Endodermal cell (in vitro differentiated cells): ENCODE measurements at regions not wholly inside any gene's neighbourhood (a gene's known extent, or its start where the extent isn't known, plus 50 kb on each side); places are given as distances from the start of the nearest gene placed in this dataset.

Source experiments
- DNase-seq: peaks from one replicate; pipeline ENCODE4 v3.0.0-alpha.2; 2017
- H3K27ac ChIP-seq: 2 replicates; pipeline ENCODE4 v1.5.1; 2013; ENCODE audit warnings: mild to moderate bottlenecking, low read depth, low read length, moderate library complexity
- H3K27me3 ChIP-seq: 2 replicates; pipeline ENCODE4 v1.6.1; 2013; ENCODE audit warnings: mild to moderate bottlenecking, low read length, moderate library complexity; ENCODE audit not compliant: insufficient read depth, control insufficient read depth, poor library complexity, severe bottlenecking
- H3K36me3 ChIP-seq: 2 replicates; pipeline ENCODE4 v1.7.0; 2013; ENCODE audit warnings: mild to moderate bottlenecking, low read length, moderate library complexity; ENCODE audit not compliant: control insufficient read depth, insufficient read depth
- H3K4me1 ChIP-seq: one replicate; pipeline ENCODE4 v1.7.0; 2013; ENCODE audit warnings: low read length; ENCODE audit not compliant: control insufficient read depth, insufficient read depth
- H3K4me3 ChIP-seq: 2 replicates; pipeline ENCODE4 v1.5.1; 2013; ENCODE audit warnings: mild to moderate bottlenecking, low read length, moderate library complexity
- H3K9ac ChIP-seq: 2 replicates; pipeline ENCODE4 v1.6.1; 2013; ENCODE audit warnings: mild to moderate bottlenecking, low read length, moderate library complexity; ENCODE audit not compliant: poor library complexity, severe bottlenecking; ENCODE audit errors: extremely low read depth
- H3K9me3 ChIP-seq: 2 replicates; pipeline ENCODE4 v1.6.1; 2013; ENCODE audit warnings: mild to moderate bottlenecking, low read length, moderate library complexity; ENCODE audit not compliant: control insufficient read depth
- H3K27ac Mint-ChIP-seq: 2 replicates; pipeline ENCODE4 v1.8.0; 2020; ENCODE audit warnings: mixed read lengths
- H3K27me3 Mint-ChIP-seq: 2 replicates; pipeline ENCODE4 v1.8.0; 2021; ENCODE audit warnings: mild to moderate bottlenecking, mixed read lengths; ENCODE audit not compliant: insufficient read depth
- H3K36me3 Mint-ChIP-seq: 2 replicates; pipeline ENCODE4 v1.8.0; 2020; ENCODE audit warnings: low read depth, mixed read lengths
- H3K4me1 Mint-ChIP-seq: 2 replicates; pipeline ENCODE4 v1.8.0; 2020; ENCODE audit warnings: mixed read lengths
- H3K4me3 Mint-ChIP-seq: 2 replicates; pipeline ENCODE4 v1.8.0; 2020; ENCODE audit warnings: mild to moderate bottlenecking, moderate library complexity, mixed read lengths
- H3K9me3 Mint-ChIP-seq: 2 replicates; pipeline ENCODE4 v1.8.0; 2020; ENCODE audit warnings: mild to moderate bottlenecking, mixed read lengths
- CTCF ChIP-seq: fragments of 200-600 bp; sonication (generic); conservative IDR thresholded peaks from 2 replicates; pipeline ENCODE4 v1.5.0; 2021; ENCODE audit warnings: antibody characterized with exemption, mild to moderate bottlenecking
- WGBS, 2 experiments: methylation state at CpG; one replicate each; pipeline versions ENCODE4 v1.1.5 to v1.1.7; 2013; ENCODE audit warnings: missing lambda C conversion rate in 2 of 2, mixed read lengths in 1 of 2; ENCODE audit not compliant: insufficient coverage in 1 of 2, insufficient read length in 1 of 2; 5-methylcytosine and 5-hydroxymethylcytosine counted together

GRCh38 chr7:131047651-131048304 lies 279.9 kb upstream of the MKLN1 start:
- no peak overlapping the region for H3K4me3 Mint-ChIP-seq
- Histone ChIP-seq H3K27me3 (no peaks in the 10 kb centered on the region), H3K4me3 (no peak overlapping the region), H3K27ac (no peak overlapping the region), H3K36me3 (no peaks in the 10 kb centered on the region), H3K9me3 (peaks cover 6% of the 10 kb centered on the region), H3K9ac (no peak overlapping the region), H3K4me1 (no peaks in the 10 kb centered on the region)
- H3K27ac Mint-ChIP-seq: no peak overlapping the region
- H3K4me1 Mint-ChIP-seq: peaks cover 12% of the 10 kb centered on the region
- no peak for TF ChIP-seq CTCF
- H3K9me3 Mint-ChIP-seq: peaks cover 9% of the 10 kb centered on the region
- DNase-seq: no peak
- WGBS, 2 experiments: 100% methylated on average over 1 to 2 of the region's 2 CpGs
- no peaks in the 10 kb centered on the region for H3K27me3 Mint-ChIP-seq
- peaks cover 10% of the 10 kb centered on the region for H3K36me3 Mint-ChIP-seq

- no peak overlapping the region for H3K9ac ChIP-seq
- Mint-ChIP-seq H3K4me3 (no peak overlapping the region), H3K4me1 (peaks cover 12% of the 10 kb centered on the region), H3K36me3 (peaks cover 3% of the 10 kb centered on the region), H3K27me3 (no peaks in the 10 kb centered on the region), H3K27ac (no peak overlapping the region), H3K9me3 (peaks cover 1% of the 10 kb centered on the region)
- WGBS, 2 experiments: 88% methylated on average over 1 to 2 of the region's 2 CpGs
- H3K9me3 ChIP-seq: no peaks in the 10 kb centered on the region
- no peaks in the 10 kb centered on the region for H3K36me3 ChIP-seq
- no peaks in the 10 kb centered on the region for H3K27me3 ChIP-seq
- no peak overlapping the region for H3K27ac ChIP-seq
- no peak for TF ChIP-seq CTCF
- no peak overlapping the region for H3K4me3 ChIP-seq
- H3K4me1 ChIP-seq: no peaks in the 10 kb centered on the region
- no peak for DNase-seq
Measured at GRCh38 chr7:131051304-131051703, 276.4 kb upstream of the MKLN1 start.

GRCh38 chr7:131052285-131052904 lies 275.3 kb upstream of the MKLN1 start:
- Mint-ChIP-seq H3K36me3 (peaks cover 8% of the 10 kb centered on the region), H3K4me3 (no peak overlapping the region), H3K27me3 (no peaks in the 10 kb centered on the region), H3K4me1 (peaks cover 12% of the 10 kb centered on the region), H3K27ac (no peak overlapping the region), H3K9me3 (peaks cover 3% of the 10 kb centered on the region)
- no peak overlapping the region for H3K9ac ChIP-seq
- H3K9me3 ChIP-seq: no peaks in the 10 kb centered on the region
- no peak overlapping the region for H3K4me3 ChIP-seq
- DNase-seq: no peak
- H3K4me1 ChIP-seq: no peaks in the 10 kb centered on the region
- 93 to 95% methylated on average over 4 of the region's 4 CpGs for WGBS, 2 experiments
- no peaks in the 10 kb centered on the region for H3K27me3 ChIP-seq
- no peak for TF ChIP-seq CTCF
- no peaks in the 10 kb centered on the region for H3K36me3 ChIP-seq
- no peak overlapping the region for H3K27ac ChIP-seq
